ENCODE measurements at regions not wholly inside any gene's neighbourhood (a gene's known extent, or its start where the extent isn't known, plus 50 kb on each side); places are given as distances from the start of the nearest gene placed in this dataset.

DNA sequence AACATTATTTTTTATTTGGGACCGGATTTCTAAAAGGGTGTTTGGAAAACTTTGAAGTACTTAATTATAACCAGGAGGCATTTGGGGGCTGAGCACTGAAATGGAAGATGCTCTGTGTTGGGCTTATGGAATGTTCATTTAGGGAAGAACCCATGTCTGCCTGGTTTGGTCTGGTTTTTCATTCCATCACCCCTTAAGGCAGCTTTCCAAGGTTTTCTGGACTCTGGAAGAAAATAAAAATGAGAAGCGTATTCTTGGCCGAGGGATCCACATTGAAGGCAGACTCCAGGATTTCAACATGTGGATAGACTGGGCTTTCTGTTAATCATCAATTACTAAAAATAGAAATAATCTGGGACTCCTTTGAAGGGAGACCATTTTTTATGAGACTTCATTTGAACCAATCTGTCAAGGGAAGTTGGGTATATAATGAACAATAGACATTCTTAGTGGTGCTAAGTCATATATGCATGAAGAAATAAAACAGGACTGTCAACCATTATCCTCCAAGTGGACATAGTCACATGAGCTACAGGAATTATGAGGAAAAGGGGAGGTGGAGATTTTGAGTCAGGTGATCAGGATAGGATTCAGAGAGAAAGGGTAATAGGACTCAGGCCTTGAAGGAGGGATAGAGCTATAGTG, 270.5 kb upstream of the ADAMTS9 start:
- TF ChIP-seq GABPA (IDR thresholded peaks at IDR 0.05; ENCODE audit: low read depth) (no peak), POLR2AphosphoS5 (IDR thresholded peaks at IDR 0.05; ENCODE audit: low read depth) (no peak), SPI1 (IDR thresholded peaks at IDR 0.05; ENCODE audit: borderline replicate concordance, low read depth) (no peak), CTCF (IDR thresholded peaks at IDR 0.05; ENCODE audit: insufficient read depth, low read length) (no peak)
- TF ChIP-seq, protein P1, sequence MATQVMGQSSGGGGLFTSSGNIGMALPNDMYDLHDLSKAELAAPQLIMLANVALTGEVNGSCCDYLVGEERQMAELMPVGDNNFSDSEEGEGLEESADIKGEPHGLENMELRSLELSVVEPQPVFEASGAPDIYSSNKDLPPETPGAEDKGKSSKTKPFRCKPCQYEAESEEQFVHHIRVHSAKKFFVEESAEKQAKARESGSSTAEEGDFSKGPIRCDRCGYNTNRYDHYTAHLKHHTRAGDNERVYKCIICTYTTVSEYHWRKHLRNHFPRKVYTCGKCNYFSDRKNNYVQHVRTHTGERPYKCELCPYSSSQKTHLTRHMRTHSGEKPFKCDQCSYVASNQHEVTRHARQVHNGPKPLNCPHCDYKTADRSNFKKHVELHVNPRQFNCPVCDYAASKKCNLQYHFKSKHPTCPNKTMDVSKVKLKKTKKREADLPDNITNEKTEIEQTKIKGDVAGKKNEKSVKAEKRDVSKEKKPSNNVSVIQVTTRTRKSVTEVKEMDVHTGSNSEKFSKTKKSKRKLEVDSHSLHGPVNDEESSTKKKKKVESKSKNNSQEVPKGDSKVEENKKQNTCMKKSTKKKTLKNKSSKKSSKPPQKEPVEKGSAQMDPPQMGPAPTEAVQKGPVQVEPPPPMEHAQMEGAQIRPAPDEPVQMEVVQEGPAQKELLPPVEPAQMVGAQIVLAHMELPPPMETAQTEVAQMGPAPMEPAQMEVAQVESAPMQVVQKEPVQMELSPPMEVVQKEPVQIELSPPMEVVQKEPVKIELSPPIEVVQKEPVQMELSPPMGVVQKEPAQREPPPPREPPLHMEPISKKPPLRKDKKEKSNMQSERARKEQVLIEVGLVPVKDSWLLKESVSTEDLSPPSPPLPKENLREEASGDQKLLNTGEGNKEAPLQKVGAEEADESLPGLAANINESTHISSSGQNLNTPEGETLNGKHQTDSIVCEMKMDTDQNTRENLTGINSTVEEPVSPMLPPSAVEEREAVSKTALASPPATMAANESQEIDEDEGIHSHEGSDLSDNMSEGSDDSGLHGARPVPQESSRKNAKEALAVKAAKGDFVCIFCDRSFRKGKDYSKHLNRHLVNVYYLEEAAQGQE (IDR thresholded peaks at IDR 0.05; ENCODE audit: insufficient replicate concordance, low read depth) = no peak
- no peak for DNase-seq (ENCODE audit: low read depth in 1 of 2, low spot score in 1 of 2)
- no peak overlapping the region for H3K27ac ChIP-seq (replicated peaks)
- no peak overlapping the region for H3K4me3 ChIP-seq (replicated peaks; ENCODE audit: insufficient read depth, low read length)
- H3K27me3 ChIP-seq (ENCODE audit: insufficient read depth, poor library complexity, severe bottlenecking) = no peaks in the 10 kb centered on the region

DNA sequence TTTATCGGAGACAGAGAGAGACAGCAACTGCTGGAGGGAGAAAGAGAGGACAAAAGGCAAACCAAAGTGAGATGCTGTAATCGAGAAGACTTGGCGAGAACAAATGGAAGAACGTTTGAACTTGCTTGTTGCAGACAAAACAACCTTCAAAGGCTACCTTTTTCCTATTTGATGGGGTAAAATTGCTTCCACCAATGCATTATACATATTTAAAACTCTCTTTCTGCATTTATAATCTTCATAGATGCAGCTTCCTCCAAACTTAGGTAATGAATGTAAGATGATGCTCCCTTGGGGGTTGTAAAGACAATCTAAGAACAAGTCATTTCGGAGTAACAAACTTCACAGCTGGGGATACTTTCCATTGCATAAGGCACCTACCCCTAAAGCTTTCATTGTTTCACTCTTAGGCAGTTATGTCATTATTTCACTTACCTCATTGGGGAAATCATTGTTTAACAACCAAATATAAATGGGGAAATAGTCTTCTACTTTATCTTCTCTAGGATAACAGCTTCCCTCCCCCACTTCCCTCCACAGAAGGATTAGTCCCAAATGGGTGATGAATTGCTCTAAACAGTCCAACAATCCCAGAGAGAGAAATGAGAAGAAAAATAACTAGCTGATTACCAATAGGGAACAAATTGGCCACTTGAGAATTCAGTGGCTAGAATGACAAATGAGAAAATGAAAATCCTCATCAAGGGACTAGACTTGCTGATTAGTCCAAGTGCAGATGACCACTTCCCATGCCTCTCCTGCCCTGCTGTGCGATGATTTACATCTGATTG, 269.8 kb upstream of the ADAMTS9 start:
- no peak for DNase-seq (ENCODE audit: low read depth in 1 of 2, low spot score in 1 of 2)
- TF ChIP-seq SPI1 (IDR thresholded peaks at IDR 0.05; ENCODE audit: borderline replicate concordance, low read depth) = no peak
- TF ChIP-seq, protein P1 (IDR thresholded peaks at IDR 0.05; ENCODE audit: insufficient replicate concordance, low read depth) = no peak
- Histone ChIP-seq H3K27ac (replicated peaks) (no peak overlapping the region), H3K27me3 (ENCODE audit: insufficient read depth, poor library complexity, severe bottlenecking) (no peaks in the 10 kb centered on the region), H3K4me3 (replicated peaks; ENCODE audit: insufficient read depth, low read length) (no peak overlapping the region)

- no peak for TF ChIP-seq POLR2AphosphoS5 (IDR thresholded peaks at IDR 0.05; ENCODE audit: low read depth)
- no peak for TF ChIP-seq CTCF (IDR thresholded peaks at IDR 0.05; ENCODE audit: insufficient read depth, low read length)
- TF ChIP-seq GABPA (IDR thresholded peaks at IDR 0.05; ENCODE audit: low read depth) = no peak
- no peak for TF ChIP-seq SPI1 (IDR thresholded peaks at IDR 0.05; ENCODE audit: borderline replicate concordance, low read depth)
- TF ChIP-seq, protein P1 (IDR thresholded peaks at IDR 0.05; ENCODE audit: insufficient replicate concordance, low read depth) = no peak
- Histone ChIP-seq H3K27me3 (ENCODE audit: insufficient read depth, poor library complexity, severe bottlenecking) (no peaks in the 10 kb centered on the region), H3K27ac (replicated peaks) (no peak overlapping the region), H3K4me3 (replicated peaks; ENCODE audit: insufficient read depth, low read length) (no peak overlapping the region)
- DNase-seq (ENCODE audit: low read depth in 1 of 2, low spot score in 1 of 2) = no peak
Observed at GRCh38 chr3:64956711-64957325, 269.0 kb upstream of the ADAMTS9 start.

Data from HL-60 (cell line).